GM12878 (cell line): ENCODE measurements at regions not wholly inside any gene's neighbourhood (a gene's known extent, or its start where the extent isn't known, plus 50 kb on each side); places are given as distances from the start of the nearest gene placed in this dataset.

Experiments
- ASH2L ChIP-seq: fragments of 300-600, 200-600 bp; sonication (generic); IDR thresholded peaks from 2 replicates; pipeline ENCODE4 v1.6.1; 2017; ENCODE audit warnings: low read depth, mild to moderate bottlenecking, borderline replicate concordance
- CTCF ChIP-seq, 3 experiments: IDR thresholded peaks in 2 of 3; conservative IDR thresholded peaks in 1 of 3; 2 replicates each; pipeline ENCODE4 v1.5.1; 2011; ENCODE audit warnings: low read depth in 3 of 3, low read length in 3 of 3, mild to moderate bottlenecking in 3 of 3, control low read depth in 2 of 3, moderate library complexity in 2 of 3, inconsistent platforms in 1 of 3, mixed read lengths in 1 of 3; ENCODE audit not compliant: control insufficient read depth in 2 of 3, insufficient read depth in 1 of 3; ENCODE audit errors: extremely low read depth in 1 of 3
- DPF2 ChIP-seq: fragments of 450-650 bp; IDR thresholded peaks from 2 replicates; pipeline ENCODE4 v1.6.1; 2017; ENCODE audit warnings: mild to moderate bottlenecking
- ELK1 ChIP-seq: IDR thresholded peaks from 2 replicates; pipeline ENCODE4 v1.6.1; 2012; ENCODE audit warnings: low read depth, low read length, improper control_type of control experiment
- FOS ChIP-seq: IDR thresholded peaks from 3 replicates; pipeline ENCODE4 v1.6.1; 2011; ENCODE audit warnings: borderline replicate concordance; ENCODE audit not compliant: insufficient read length; ENCODE audit errors: extremely low read depth
- MAX ChIP-seq: IDR thresholded peaks from 2 replicates; pipeline ENCODE4 v1.6.1; 2012; ENCODE audit warnings: low read depth, low read length, improper control_type of control experiment
- MYC ChIP-seq: IDR thresholded peaks from 2 replicates; pipeline ENCODE4 v1.6.1; 2011; ENCODE audit warnings: mild to moderate bottlenecking, low read length, moderate library complexity, inconsistent platforms; ENCODE audit not compliant: insufficient read depth, insufficient replicate concordance, insufficient read length, severe bottlenecking
- NBN ChIP-seq: fragments of 450-650 bp; IDR thresholded peaks from 2 replicates; pipeline ENCODE4 v1.6.1; 2016
- REST ChIP-seq: IDR thresholded peaks from 2 replicates; pipeline ENCODE4 v1.6.1; 2012; ENCODE audit warnings: mild to moderate bottlenecking, low read depth, low read length
- SUPT20H ChIP-seq: IDR thresholded peaks from 2 replicates; pipeline ENCODE4 v1.6.1; 2011; ENCODE audit warnings: low read depth, mild to moderate bottlenecking, low read length, moderate library complexity, borderline replicate concordance; ENCODE audit not compliant: control insufficient read depth
- TBL1XR1 ChIP-seq: IDR thresholded peaks from 2 replicates; pipeline ENCODE4 v1.6.1; 2012; ENCODE audit warnings: low read depth, low read length, improper control_type of control experiment
- YY1 ChIP-seq: IDR thresholded peaks from 2 replicates; pipeline ENCODE4 v1.6.1; 2011; ENCODE audit warnings: low read depth, mild to moderate bottlenecking, low read length
- ZZZ3 ChIP-seq: IDR thresholded peaks from 2 replicates; pipeline ENCODE4 v1.6.1; 2011; ENCODE audit warnings: low read depth; ENCODE audit not compliant: control insufficient read depth, insufficient read length

GRCh38 chr2:121858369-121858768, 102.9 kb downstream of the TSN start:
- no peak for TF ChIP-seq ELK1
- TF ChIP-seq CTCF (IDR thresholded peaks at IDR 0.05 in 2 of 3, conservative IDR thresholded peaks at IDR 0.05 in 1 of 3; ENCODE audit: control insufficient read depth in 2 of 3, extremely low read depth in 1 of 3, insufficient read depth in 1 of 3, low read depth in 3 of 3, low read length in 3 of 3): no peak
- TF ChIP-seq TBL1XR1: no peak
- no peak for TF ChIP-seq DPF2
- TF ChIP-seq NBN: no peak
- no peak for TF ChIP-seq ASH2L
- TF ChIP-seq SUPT20H: no peak
- TF ChIP-seq MAX: no peak
- no peak for TF ChIP-seq REST
- no peak for TF ChIP-seq MYC
- no peak for TF ChIP-seq YY1
- TF ChIP-seq FOS: no peak
- no peak for TF ChIP-seq ZZZ3
